ENCODE measurements at regions not wholly inside any gene's neighbourhood (a gene's known extent, or its start where the extent isn't known, plus 50 kb on each side); places are given as distances from the start of the nearest gene placed in this dataset.
"Not testable (repeated sequence)": the region's sequence is repeated elsewhere in the genome, so short reads cannot be mapped to it uniquely, and the experiment has no call there.

DNA sequence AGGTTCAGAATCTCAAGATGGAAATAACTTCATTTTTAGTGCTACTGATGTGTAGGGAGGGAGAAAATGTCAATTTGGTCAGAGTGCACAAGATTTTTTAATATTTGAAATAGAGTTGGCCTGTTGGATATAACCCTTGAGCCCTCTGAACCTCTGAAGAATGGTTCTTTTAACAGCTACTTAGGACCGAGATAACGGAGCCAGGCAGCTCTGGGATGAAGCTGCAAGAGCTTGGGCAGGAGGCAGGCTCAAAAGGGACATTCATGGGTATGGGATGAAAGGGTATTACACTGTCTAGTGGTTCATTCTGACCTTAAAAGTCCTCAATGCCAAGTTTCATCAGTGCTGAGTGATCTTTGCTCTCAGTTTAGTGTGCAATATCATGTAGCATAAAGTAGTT, 111.4 kb upstream of the CPHXL start:
- no peak for DNase-seq

DNA sequence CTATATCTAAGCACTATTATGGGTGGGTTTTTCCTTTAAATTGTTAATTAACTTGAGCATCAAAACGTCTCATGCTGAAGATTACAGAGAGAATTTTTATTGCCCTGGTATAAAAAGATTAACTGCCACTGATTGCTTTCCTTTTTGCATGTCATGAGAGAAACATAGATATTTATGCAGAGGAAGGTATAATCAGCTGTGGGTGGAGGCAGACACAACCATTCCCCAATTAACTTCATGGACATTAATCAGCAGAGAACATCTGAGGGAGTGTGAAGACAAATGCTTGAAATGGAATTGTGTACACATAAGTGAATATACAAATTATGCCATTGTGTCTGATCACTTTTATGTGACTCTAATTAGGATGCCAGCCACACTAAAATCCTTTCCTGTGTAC, 115.2 kb upstream of the CPHXL start:
- DNase-seq: no peak

DNA sequence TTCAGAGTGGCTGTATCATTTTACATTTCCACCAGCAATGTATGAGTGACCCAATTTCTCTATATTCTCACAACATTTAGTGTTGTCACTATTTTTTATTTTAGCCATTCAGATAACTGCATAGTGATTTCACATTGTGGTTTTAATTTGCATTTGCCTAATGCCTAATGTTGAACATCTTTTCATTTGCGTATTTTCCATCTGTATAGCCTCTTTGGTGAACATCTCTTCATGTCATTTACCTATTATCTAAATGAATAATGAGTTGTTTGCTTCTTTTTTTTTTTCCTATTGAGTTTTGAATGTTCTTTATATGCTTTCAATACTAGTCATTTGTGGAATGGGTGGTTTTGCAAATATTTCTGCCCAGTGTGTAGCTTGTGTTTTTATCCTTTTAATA, 120.9 kb upstream of the CPHXL start:
- DNase-seq: no peak

DNA sequence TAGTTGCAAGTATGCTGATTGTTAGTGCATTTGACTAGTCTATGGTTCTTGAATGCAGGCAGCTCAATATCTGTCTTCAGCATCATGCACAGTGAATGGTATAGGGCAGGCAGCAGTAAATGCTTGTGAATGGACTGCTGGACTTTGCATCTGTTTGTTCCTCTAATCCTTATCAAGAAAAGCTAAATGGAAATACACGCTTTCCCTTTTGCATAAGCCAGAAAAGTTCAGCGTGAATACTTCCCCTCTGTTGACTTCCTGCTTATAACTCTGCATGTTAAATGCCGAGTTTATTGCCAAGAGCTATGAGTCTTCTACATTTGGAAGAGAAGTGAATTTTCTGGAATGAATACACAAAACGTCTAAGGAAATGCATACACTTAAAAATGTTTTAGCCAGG, 127.9 kb upstream of the CPHXL start:
- no peak for DNase-seq

DNA sequence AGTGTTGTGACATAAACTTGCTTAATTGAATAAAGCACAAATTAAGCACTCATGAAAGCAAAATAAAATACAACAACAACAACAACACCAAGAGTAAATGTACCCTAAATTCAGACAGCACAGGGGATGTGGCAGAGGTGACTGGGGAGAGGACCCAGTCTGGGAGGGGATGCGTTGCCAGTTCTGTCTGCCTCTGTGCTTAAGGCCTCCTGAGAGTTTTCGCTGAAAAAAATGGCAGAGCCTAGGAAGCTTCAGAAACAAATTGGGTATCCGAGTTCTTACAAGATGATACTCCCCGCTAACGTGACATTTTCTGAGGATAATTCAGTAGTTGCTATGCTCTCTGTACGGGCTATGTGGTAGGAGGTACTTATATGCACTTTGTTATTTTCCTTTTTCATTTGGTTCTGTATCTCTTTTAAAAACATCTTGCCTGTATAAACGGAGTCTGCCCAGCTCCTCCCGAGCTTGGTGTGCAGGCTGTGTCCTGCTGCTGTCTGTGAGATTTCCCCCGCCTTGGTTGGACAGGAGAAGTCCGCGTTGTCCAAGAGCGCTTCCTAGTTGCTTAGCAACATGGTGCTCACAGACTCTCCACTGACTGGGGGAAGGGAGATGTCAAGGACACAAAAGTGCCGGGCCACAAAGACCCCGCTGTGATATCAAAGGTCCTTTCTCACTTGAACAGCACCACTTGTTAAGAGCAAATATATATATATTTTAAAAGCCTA, 134.2 kb upstream of the CPHXL start:
- DNase-seq: no peak

DNA sequence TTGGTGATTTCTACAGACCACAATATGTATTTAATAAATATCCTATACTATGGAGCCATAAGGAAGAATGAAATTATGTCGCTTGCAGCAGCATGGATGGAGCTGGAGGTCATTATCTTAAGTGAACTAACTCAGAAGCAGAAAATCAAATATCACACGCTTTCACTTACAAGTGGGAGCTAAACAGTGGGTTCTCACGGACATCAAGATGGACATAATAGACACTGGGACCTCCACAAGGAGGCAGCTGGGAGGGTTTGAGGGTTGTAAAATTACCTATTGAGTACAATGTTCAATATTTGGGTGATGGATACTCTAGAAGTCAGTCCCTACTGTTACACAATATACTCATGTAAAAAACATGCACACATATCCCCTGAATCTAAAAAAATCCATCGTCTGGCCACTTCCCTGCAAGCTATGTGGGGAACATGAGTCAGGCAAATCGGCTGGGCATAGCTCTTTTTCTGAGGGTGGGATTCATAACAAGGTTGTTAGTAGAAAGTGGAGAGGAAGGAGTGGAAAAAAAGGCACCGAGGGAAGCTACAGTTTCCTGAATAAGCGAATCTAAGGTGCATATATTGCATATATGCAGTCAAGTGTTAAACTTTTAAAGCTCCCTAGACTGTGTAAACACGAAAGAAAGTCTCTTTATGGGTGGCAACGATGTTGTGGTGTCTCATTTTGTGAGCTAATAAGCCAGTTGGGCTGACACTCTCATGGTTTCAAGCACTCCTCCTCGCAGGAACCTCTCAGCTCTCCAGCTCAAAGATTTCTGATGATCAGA, 135.2 kb upstream of the CPHXL start:
- DNase-seq: no peak

DNA sequence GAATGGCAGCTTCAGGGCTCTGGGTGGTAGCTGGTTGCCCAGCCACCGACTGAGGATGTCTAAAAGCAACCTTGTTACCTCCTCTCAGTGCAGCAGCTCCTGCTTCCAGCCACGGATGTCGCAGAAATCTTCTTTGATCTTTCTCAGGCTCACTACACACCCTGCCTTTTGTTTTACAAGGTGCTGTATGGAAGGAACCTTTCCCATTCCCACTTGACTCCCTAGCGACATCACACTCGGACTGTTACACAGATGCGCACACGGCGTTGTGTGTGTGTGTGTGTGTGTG, 135.8 kb upstream of the CPHXL start:
- DNase-seq: no peak

DNA sequence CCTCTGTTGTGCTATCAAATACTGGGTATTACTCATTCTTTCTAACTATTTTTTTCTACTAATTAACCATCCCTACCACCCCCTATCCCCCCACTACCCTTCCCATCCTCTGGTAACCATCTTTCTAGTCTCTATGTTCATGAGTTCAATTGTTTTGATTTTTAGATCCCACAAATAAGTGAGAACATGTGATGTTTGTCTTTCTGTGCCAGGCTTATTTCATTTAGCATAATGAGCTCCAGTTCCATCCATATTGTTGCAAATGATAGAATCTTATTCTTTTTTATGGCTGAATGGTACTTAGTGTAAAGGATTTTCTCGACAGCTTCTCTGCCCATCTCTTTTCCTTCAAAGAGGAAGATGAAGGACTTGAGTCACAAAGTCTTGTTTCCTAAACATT, 138.0 kb upstream of the CPHXL start:
- DNase-seq: no peak

DNA sequence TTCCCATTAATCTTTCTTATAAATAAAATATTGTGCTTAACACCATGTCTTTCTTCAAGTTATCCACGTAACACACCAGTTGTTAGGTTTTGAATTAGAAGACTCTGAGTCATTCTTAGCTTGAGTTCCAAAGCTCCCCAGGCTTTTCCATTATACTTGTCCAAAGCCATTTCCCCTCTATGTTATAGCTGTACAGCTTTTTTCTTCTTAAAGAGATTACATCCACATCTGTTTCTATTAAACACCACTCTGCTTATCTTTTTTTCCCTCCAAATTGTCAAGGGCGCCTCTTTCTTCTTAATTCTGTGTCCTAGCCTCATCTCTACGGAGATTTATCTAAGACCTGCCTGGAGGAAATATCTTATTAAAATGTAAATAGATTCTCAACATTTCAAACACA, 139.4 kb upstream of the CPHXL start:
- no peak for DNase-seq

DNA sequence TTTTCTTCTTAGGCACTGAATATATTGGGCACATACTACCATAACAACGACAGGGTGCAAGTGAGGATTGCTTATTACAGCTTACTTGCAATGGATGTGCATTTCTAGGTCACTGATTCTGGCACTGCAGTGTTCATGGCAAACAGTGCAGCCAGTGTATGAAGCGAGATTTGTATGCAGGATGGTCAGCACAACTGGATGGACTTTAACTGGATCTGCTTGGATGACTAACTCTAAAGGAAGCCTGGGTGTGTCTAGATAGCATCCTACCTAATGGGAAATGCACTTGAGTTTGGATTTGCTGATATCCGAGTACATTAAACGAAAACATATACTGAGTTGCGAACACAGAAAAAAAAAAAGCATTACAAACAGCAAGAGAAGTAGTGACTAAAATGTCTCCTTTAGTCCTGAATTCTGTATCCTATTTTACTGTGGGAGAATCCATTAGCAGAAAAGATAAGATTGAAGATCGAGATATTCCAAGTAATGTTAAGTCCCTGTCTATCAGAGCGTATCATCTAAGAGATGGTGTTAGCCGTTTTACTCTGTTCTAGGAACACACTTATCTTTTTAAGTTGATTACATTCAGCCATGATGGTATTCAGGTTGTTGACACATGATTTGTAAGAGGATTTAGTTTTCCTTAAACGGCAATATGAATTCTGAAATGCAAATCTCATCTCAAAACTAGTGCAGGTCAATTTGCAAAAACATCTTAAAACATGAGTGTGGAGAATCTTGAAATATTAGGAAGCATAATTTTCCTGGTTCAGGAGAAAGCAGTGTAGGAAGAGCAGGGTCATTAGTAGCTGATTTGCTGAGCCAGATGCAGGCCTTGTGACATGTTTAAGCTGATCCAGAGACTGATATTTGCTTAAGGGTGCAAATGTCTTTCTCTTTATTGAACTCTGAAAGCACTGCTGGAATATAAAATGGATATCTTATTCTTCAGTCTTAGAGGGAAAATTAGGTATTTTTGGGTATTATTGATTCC, 142.6 kb upstream of the CPHXL start:
- no peak for DNase-seq

DNA sequence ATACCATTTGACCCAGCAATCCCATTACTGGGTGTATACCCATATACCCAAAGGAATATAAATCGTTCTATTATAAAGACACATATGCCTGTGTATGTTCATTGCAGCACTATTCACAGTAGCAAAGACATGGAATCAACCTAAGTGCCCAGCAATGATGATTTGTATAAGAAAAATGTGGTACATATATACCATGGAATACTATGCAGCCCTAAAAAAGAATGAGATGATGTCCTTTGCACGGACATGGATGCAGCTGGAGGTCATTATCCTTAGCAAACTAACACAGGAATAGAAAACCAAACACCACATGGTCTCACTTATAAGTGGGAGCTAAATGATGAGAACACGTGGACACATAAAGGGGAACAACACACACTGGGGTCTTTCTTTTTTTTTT, 155.0 kb upstream of the CPHXL start:
- not testable (repeated sequence) for DNase-seq

DNA sequence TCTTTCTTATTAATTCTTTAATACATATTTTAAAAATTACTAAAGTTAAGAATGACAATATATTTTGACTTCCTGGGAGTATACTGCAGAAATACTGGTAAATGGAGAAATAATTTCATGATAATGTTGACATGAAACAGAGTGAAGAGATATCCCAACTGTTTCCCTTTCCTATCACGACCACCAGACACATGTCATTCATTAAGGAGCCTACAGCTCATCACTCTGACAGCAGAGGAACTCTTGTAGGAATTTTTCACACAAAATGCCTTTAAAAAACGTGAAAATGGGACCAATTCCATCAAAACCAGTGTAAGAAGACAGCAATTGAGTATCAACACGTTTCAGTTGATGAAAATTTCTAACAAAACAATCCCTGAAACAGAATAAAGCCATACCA, 172.9 kb upstream of the CPHXL start:
- no peak for DNase-seq

DNA sequence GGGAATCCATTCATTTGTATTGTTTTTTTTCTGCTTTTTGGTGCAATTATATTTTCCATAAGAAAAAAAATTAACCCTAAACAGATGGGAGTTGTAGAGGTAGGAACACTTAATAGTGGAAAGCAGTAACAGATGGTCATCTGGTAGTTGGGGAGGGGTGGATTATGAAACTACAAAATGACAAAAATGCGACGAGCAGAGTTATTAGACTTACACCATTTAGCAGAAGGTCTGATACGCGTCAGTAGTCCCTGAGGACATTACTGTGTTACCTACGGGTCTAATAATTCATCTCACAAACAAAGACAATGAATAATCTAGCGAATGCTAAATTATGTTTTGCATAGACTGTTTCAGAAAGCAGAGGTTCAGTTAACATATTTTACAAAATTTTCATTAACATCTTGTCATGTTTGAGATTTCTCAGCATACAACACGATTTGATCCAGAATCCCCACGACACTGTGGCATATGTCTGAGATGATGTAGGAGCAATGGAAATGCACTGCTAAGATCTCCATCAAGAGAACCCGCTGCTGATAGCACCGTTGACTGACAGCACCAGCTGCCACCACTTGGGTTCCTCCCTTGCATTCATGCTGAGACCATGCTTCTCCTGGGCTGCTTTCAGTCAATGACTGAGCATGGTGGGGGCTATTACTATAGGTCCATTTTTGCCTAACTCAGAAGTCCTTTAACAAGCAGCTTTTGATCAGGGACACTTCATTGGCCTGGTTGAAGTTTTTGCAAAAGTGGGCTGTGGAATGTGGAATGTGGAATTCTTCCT, 182.2 kb upstream of the CPHXL start:
- no peak for DNase-seq

DNA sequence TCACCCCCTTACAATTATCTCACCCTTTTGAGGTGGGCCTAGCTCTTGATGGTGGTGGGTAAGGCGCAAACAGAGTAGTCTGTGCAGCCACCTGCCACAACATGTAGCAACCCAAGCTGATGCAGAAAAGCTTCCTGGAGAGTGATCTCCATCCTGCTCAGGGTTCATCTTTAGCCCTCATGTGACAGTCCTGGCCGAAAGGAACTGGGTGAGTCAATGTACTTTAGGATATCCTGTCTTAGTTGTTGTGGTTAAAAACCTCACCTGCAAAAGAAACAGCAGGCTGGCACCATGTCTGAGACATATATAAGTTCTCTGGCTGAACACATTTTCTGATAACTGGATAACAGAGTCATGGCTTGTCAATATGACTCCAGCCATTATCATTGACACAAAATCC, 183.5 kb upstream of the CPHXL start:
- DNase-seq: no peak

DNA sequence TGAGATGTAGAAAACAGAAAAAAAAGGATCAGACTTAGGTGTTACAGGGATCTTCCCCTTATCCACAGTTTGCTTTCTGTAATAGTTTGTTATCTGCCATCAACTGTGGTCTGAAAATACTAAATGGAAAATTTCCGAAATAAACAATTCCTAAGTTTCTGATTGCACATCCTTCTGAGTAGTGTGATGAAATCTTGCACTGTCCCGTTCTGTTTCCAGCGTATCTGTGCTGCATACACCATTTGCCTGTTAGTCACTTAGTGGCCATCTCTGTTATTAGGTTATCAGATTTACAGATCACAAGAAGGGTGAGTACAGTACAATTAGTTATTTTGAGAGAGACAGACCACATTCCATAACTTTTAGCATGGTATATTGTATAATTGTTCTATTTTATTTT, 185.6 kb upstream of the CPHXL start:
- DNase-seq: no peak

DNA sequence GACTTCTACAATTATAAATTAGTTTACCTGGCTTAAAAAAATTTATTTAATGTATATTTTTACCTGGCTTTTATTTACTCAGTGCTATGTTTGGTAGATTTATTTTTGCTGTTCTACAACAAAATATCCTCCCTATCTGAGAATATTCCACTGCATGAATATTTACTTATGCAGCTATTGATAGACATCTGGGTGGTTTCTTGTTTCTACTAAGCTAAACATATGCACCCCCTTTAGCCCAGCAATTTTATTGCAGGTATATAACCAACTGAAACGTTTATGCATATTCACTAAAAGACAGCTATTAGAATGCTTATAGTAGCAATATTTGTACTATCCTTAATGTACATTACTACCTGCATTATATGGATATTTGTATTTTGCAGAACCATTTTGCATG, 187.7 kb upstream of the CPHXL start:
- no peak for DNase-seq

DNA sequence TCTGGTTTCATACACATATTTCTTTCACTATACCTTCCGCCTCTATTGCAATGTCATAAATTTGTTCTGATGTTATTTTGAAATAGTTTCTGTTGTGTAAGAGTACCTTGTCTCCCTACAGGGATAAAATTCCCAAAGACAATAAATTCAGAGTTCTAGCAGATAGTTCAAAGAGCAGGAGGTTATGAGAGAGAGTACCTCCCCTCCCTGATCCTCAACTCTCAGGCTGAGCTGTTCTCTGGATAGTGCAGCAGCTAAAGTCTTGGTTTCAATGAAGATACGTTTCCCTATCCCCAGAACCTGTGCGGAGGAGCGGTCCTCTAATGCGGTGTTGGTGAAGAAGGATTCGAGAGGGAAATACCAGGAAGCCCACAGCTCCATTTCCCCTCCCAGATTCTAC, 190.2 kb upstream of the CPHXL start:
- DNase-seq: no peak

DNA sequence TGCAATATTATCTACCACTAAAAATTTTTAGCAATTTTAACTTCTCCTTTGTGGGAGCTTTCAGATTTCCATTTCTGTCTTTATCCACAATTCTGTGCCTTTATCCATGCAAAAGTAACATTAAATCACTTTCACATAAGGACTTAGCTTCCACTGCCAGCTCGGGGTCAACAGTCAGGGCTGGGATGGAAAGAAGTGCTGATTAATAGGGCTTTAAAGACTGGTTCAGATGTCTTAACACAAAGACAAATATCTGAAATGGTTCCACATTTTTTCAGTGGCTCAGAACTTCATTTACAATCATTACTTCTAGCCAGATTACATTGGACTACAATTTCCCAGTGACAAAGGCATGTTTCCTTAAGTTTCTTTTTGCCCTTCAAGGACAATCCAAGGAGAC, 191.8 kb upstream of the CPHXL start:
- DNase-seq: no peak

DNA sequence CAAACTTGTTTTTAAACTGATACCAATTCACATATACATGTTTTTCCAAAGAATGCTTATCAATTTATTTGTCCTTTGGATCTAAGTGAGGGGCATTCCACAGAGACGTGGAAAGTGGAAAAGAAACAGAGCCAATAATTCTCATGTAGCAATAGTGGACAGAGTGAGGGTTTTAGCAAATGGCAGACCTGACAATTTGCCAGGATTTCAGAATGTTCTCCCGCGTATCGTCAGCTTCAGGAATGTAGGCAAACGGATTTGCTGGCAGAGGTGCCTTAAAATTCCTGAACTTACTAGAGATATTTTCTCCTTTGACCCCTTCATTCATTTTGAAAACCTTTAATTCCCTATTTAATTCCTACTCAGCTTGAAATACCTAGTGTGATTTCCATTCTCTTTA, 193.4 kb upstream of the CPHXL start:
- DNase-seq: no peak

DNA sequence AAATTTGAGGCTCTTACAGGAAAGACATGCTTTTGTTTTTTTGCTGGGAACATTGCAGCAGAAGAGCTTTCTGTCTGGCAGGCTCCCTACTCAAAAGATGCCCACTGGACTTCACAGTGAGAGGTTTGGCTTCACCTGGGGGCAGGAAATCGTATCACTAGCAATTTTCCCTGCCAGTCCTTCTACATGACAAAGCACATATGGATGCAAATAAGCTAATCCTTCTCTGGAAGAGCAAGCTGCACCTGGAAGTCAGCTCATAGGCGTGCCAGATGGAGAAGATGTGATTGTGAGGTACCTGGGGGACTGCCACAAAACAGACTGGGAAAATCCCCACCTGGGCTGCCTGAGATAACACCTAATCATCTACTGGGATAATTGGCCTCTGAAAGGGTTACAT, 195.0 kb upstream of the CPHXL start:
- DNase-seq: no peak

DNA sequence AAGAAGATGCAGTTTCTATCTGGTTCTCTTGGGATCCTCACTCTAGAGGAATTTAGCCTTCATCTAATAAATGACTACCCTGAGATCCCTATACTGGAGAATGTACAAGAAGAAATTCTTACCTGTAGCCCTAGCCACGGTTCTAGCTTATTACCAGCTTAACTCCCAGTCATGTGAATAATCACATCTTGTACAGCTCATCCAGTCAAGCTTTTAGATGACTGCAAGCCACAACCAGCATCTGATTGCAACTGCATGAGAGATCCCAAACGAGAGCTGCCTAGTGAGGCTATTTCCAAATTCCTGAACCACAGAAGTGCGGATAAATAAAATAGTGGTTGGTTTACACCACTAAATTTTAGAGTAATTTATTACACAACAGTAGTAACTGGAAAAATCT, 196.0 kb upstream of the CPHXL start:
- DNase-seq: no peak

DNA sequence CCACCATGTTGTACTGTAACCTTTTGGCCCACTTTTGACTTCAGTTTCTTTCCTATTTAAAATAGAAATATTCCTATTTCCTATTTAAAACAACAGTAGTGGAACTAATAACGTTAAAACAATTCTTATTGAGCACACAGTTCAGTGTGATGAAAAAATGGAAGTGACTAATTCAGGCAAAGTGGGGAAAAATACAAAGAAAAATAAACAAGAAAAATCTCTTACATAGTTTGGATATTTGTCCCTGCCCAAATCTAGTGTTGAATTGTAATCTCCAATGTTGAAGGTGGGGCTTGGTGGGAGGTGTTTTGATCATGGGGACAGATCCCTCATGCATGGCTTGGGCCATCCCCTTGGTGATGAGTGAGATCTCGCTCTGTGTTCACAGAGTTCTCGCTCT, 198.1 kb upstream of the CPHXL start:
- DNase-seq: no peak

DNA sequence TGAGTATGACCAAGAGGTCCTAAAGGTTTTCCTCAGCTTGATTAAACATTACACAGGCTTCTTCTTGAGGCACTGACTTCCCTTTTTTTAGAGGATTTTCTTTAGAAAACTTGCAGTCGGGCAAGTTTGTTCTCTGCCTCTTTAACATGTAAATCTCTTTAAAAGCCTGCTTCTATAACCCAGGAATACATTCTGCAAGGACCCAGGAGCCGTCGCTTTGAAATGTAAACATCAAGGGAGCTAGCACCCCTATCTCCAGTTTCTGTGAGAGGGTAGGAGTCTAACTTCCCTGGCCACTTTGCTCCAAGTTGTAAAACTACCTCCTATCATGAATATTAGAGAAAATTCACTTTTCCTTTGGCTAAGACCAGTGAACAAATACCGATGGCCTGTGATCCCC, 201.5 kb upstream of the CPHXL start:
- no peak for DNase-seq

All from hematopoietic multipotent progenitor cell treated with erythropoietin and hydrocortisone succinate and interleukin-3 and kit ligand, for 8 days (in vitro differentiated cells).